ENCODE measurements at regions not wholly inside any gene's neighbourhood (a gene's known extent, or its start where the extent isn't known, plus 50 kb on each side); places are given as distances from the start of the nearest gene placed in this dataset.

DNA sequence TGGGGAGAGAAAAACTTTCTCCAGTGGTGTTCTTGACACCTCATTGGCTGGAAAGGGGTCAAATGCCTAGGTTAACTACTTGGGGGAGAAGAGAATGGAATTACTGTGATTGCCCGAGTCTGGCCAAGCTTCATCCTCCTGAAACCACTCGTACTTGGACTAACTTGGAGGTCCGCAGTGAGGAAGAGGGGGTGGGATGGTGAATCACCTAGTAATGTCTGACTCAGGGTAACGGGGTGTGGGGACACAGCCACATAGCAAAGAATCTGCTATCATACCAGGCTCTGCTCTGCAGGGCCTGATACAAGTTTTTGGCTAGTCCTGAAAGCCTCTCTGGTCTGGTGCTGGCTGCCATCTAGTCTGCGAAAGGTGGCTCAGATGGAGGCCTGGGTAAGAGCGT is 190.9 kb downstream of the RPS24 start:
- no peak for TF ChIP-seq CTCF (conservative IDR thresholded peaks at IDR 0.05 in 1 of 2, IDR thresholded peaks at IDR 0.05 in 1 of 2; ENCODE audit: low read depth in 1 of 2, low read length in 2 of 2)
- TF ChIP-seq EZH2 (IDR thresholded peaks at IDR 0.05; ENCODE audit: low read length, missing control alignments), result no peak
